ENCODE measurements at regions not wholly inside any gene's neighbourhood (a gene's known extent, or its start where the extent isn't known, plus 50 kb on each side); places are given as distances from the start of the nearest gene placed in this dataset.

GRCh38 chr11:70751142-70751734, 352.9 kb downstream of the CTTN start:
- no peak for DNase-seq

- DNase-seq = peak; percentile 19
These were observed 357.3 kb downstream of the CTTN start for GRCh38 chr11:70755410-70756158.

GRCh38 chr11:70756341-70756740, 358.0 kb downstream of the CTTN start:
- DNase-seq = no peak

GRCh38 chr11:70756756-70757155, 358.4 kb downstream of the CTTN start:
- no peak for DNase-seq

GRCh38 chr11:70757241-70757640, 358.9 kb downstream of the CTTN start:
- DNase-seq = no peak

- DNase-seq = no peak
These were observed 359.9 kb downstream of the CTTN start for GRCh38 chr11:70758206-70758605.

- no peak for DNase-seq
These were observed 361.5 kb downstream of the CTTN start for GRCh38 chr11:70759846-70760245.

GRCh38 chr11:70760416-70761020, 362.2 kb downstream of the CTTN start:
- DNase-seq = no peak

- DNase-seq = no peak
These were observed 363.0 kb downstream of the CTTN start for GRCh38 chr11:70761094-70761907.

- DNase-seq = no peak
These were observed 363.6 kb downstream of the CTTN start for GRCh38 chr11:70761908-70762337.

- no peak for DNase-seq
These were observed 364.5 kb downstream of the CTTN start for GRCh38 chr11:70762810-70763209.

- no peak for DNase-seq
These were observed 365.3 kb downstream of the CTTN start for GRCh38 chr11:70763606-70764005.

- DNase-seq = no peak
These were observed 366.1 kb downstream of the CTTN start for GRCh38 chr11:70764356-70764905.

- no peak for DNase-seq
These were observed 368.6 kb downstream of the CTTN start for GRCh38 chr11:70766901-70767300.

GRCh38 chr11:70768346-70769095, 370.2 kb downstream of the CTTN start:
- DNase-seq = no peak

GRCh38 chr11:70769106-70769505, 370.8 kb downstream of the CTTN start:
- DNase-seq = no peak

- no peak for DNase-seq
These were observed 371.2 kb downstream of the CTTN start for GRCh38 chr11:70769521-70769920.

GRCh38 chr11:70771099-70771885, 373.0 kb downstream of the CTTN start:
- DNase-seq = no peak

- DNase-seq = no peak
These were observed 374.6 kb downstream of the CTTN start for GRCh38 chr11:70772950-70773349.

- DNase-seq = no peak
These were observed 377.2 kb downstream of the CTTN start for GRCh38 chr11:70775386-70776075.

Data from NCI-H446 treated with DMSO at 0.1 percent for 48 hours (cell line).